AG08396 (cell line): ENCODE measurements at regions not wholly inside any gene's neighbourhood (a gene's known extent, or its start where the extent isn't known, plus 50 kb on each side); places are given as distances from the start of the nearest gene placed in this dataset.

Experiments used
- DNase-seq: peaks from one replicate; pipeline ENCODE4 v3.0.0; 2012; ENCODE audit warnings: low spot score, mixed read lengths

DNA sequence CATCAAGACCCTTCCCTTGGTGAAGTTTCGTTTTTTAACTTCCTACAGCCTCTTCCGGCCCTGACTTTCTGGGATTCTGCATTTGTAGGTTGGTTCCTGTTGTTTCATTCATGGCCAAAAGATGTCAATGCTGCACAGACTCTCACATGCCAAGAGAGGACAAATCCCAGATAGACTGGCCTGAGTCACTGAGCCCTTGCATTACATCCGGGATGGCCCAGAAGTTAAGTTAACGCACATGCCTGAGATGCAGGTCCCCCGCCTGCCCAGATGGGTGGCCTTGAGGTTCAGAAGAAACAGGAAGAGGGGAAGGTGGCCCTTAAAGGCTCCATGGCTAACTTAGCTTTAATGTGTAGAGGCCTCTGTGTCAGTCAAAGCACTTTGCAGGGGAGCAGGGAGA lies 51.6 kb upstream of the SRGAP3 start:
- no peak for DNase-seq

- no peak for DNase-seq
Measured at GRCh38 chr3:9301798-9302197, 52.4 kb upstream of the SRGAP3 start.

- DNase-seq = peak; percentile 84
Measured at GRCh38 chr3:9302425-9303181, 53.2 kb upstream of the SRGAP3 start.

- DNase-seq = peak; percentile 12
Measured at GRCh38 chr3:9308298-9308990, 54.4 kb upstream of the THUMPD3 start.

DNA sequence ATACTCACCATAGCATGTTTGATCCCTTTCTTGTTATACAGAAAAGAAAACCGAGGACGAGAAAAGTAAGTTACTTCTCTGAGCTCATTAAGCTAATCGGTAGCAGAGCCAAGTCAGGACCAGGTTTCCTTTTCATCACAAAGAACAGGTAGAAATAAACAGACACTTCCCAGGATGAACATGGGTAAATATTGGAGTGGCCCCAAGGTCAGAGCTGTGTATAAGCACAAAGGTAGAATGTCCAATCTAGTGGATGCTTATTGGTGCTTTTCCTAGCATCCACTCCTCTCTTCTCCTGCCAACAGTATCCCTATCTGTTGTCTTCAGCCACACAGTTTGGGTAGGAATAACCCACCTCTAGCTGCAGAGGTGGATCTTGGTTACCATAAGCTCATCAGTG lies 52.8 kb upstream of the THUMPD3 start:
- no peak for DNase-seq

- DNase-seq = no peak
Measured at GRCh38 chr3:9311228-9311627, 51.6 kb upstream of the THUMPD3 start.
